Smooth muscle cell (in vitro differentiated cells): ENCODE measurements at regions not wholly inside any gene's neighbourhood (a gene's known extent, or its start where the extent isn't known, plus 50 kb on each side); places are given as distances from the start of the nearest gene placed in this dataset.
A peak's percentile ranks its signal among the peaks of the same experiment; 100 is the strongest.

Experiments
- DNase-seq: peaks from one replicate; lab custom pipeline; 2025; ENCODE audit not compliant: unreplicated experiment; lab: John Stamatoyannopoulos, UW
- H2AFZ ChIP-seq: fragments of 200-600 bp; sonication (generic); 2 replicates; pipeline ENCODE4 v1.6.0; 2016; ENCODE audit warnings: antibody characterized with exemption, low read depth, mild to moderate bottlenecking
- H3F3A ChIP-seq: fragments of 200-600 bp; sonication (generic); 2 replicates; pipeline ENCODE4 v1.6.0; 2017; ENCODE audit warnings: antibody characterized with exemption, low read depth
- H3K27ac ChIP-seq: fragments of 200-600 bp; sonication (generic); 2 replicates; pipeline ENCODE4 v1.5.1; 2016; ENCODE audit warnings: low read depth, mild to moderate bottlenecking
- H3K27me3 ChIP-seq: fragments of 200-600 bp; sonication (generic); 2 replicates; pipeline ENCODE4 v1.6.1; 2016; ENCODE audit warnings: low read depth, mild to moderate bottlenecking
- H3K36me3 ChIP-seq: fragments of 200-600 bp; sonication (generic); 2 replicates; pipeline ENCODE4 v1.5.1; 2016; ENCODE audit warnings: low read depth
- H3K4me1 ChIP-seq: fragments of 200-600 bp; sonication (generic); 2 replicates; pipeline ENCODE4 v1.5.1; 2016; ENCODE audit warnings: low read depth
- H3K4me2 ChIP-seq: fragments of 200-600 bp; sonication (generic); 2 replicates; pipeline ENCODE4 v1.6.0; 2016; ENCODE audit warnings: mild to moderate bottlenecking
- H3K4me3 ChIP-seq: fragments of 200-600 bp; sonication (generic); 2 replicates; pipeline ENCODE4 v1.5.1; 2016; ENCODE audit warnings: mild to moderate bottlenecking
- H3K79me2 ChIP-seq: fragments of 200-600 bp; sonication (generic); 2 replicates; pipeline ENCODE4 v1.6.0; 2016; ENCODE audit warnings: low read depth, mild to moderate bottlenecking
- H3K9ac ChIP-seq: fragments of 200-600 bp; sonication (generic); 2 replicates; pipeline ENCODE4 v1.6.0; 2016; ENCODE audit warnings: low read depth
- H3K9me3 ChIP-seq: fragments of 200-600 bp; sonication (generic); replicated peaks from 2 replicates; pipeline ENCODE4 v1.5.1; 2016; ENCODE audit warnings: low read depth
- H4K20me1 ChIP-seq: fragments of 200-600 bp; sonication (generic); 2 replicates; pipeline ENCODE4 v1.6.0; 2016; ENCODE audit warnings: low read depth
- WGBS: methylation state at CpG from one replicate; pipeline ENCODE4 v1.1.7; 2016; ENCODE audit warnings: low lambda C conversion rate; 5-methylcytosine and 5-hydroxymethylcytosine counted together
- TF ChIP-seq, protein P1 (sequence below): fragments of 200-600 bp; sonication (generic); IDR thresholded peaks from 2 replicates; pipeline ENCODE4 v1.5.1; 2017; ENCODE audit warnings: borderline replicate concordance, mild to moderate bottlenecking, antibody characterized with exemption; ENCODE audit not compliant: insufficient read depth, poor library complexity, severe bottlenecking

DNA sequence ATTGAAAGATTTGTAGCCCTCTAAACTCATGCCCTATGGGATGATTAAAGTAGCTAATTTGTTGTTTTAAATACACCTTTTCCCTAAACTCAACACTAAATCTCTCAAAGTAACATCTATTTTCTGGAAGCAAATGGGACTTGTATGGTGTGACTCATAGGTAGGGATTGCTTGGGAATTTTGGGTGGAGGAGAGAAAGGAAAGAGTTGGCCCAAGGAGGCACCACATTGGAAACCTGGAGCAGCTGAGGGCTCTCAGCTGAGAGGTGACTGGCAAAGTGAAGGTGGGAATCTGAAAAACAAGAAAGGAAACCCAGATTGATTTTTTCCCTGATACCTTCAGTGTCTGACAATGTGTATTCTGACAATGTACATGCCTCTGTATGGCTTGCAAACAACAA is 114.8 kb upstream of the PRICKLE1 start:
- no peak for DNase-seq
- no peaks in the 10 kb centered on the region for H3K27me3 ChIP-seq
- H2AFZ ChIP-seq = no peak overlapping the region
- no peak overlapping the region for H3K4me3 ChIP-seq
- no peaks in the 10 kb centered on the region for H3K4me1 ChIP-seq
- TF ChIP-seq, protein P1, sequence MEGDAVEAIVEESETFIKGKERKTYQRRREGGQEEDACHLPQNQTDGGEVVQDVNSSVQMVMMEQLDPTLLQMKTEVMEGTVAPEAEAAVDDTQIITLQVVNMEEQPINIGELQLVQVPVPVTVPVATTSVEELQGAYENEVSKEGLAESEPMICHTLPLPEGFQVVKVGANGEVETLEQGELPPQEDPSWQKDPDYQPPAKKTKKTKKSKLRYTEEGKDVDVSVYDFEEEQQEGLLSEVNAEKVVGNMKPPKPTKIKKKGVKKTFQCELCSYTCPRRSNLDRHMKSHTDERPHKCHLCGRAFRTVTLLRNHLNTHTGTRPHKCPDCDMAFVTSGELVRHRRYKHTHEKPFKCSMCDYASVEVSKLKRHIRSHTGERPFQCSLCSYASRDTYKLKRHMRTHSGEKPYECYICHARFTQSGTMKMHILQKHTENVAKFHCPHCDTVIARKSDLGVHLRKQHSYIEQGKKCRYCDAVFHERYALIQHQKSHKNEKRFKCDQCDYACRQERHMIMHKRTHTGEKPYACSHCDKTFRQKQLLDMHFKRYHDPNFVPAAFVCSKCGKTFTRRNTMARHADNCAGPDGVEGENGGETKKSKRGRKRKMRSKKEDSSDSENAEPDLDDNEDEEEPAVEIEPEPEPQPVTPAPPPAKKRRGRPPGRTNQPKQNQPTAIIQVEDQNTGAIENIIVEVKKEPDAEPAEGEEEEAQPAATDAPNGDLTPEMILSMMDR = no peak
- H3K79me2 ChIP-seq = no peaks in the 10 kb centered on the region
- no peak overlapping the region for H3K9ac ChIP-seq
- H3K9me3 ChIP-seq = no peaks in the 10 kb centered on the region
- H3F3A ChIP-seq = peaks cover 9% of the 10 kb centered on the region
- no peak overlapping the region for H3K27ac ChIP-seq
- H4K20me1 ChIP-seq = no peaks in the 10 kb centered on the region
- H3K36me3 ChIP-seq = no peaks in the 10 kb centered on the region
- H3K4me2 ChIP-seq = no peak overlapping the region

DNA sequence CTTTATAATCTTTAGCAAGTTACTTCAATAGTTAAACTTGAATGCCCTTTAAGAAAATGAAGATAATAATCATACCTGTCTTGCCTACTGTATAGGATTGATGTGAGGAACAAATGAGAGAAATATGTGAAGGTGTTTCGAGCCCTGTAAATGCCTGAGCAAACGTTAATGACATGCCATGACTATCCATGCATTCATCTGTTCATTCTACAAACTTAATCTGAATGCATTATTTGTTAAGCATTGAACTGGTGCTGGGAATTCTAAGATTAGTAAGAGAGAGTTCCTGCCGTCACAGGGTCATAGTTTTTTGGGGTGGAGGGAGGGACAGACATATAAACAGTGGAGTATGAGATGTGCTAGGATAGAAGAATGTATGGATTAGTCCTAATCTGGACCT is 111.5 kb upstream of the PRICKLE1 start:
- Histone ChIP-seq H3K9ac (no peak overlapping the region), H2AFZ (no peak overlapping the region), H4K20me1 (no peaks in the 10 kb centered on the region), H3K9me3 (no peaks in the 10 kb centered on the region), H3K4me3 (no peak overlapping the region), H3F3A (peaks cover 13% of the 10 kb centered on the region), H3K4me1 (no peaks in the 10 kb centered on the region), H3K36me3 (no peaks in the 10 kb centered on the region), H3K27me3 (no peaks in the 10 kb centered on the region), H3K79me2 (no peaks in the 10 kb centered on the region), H3K4me2 (no peak overlapping the region), H3K27ac (no peak overlapping the region)
- DNase-seq = no peak
- WGBS = 90% methylated on average over 3 of the region's 3 CpGs
- TF ChIP-seq, protein P1 = no peak

DNA sequence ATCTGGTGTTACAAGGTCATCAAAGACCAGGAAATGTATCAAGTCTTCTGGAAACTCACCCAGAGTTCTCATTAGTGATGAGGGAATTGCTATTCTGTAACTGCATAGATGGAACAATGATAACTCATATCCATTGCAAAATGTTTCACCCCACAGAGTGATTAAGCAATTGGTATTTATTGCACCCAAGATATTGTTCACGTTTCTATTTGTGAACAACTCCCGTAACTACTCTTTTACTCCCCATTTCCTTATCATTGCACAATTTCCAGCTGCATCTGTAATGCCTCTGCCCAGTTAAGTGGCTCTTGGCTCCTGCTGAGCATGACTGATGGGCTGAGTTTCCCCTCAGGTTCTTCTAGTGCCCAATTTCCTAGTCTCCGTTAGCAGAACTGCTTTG is 108.7 kb upstream of the PRICKLE1 start:
- Histone ChIP-seq H3K9ac (no peak overlapping the region), H3K27me3 (no peaks in the 10 kb centered on the region), H4K20me1 (no peaks in the 10 kb centered on the region), H3K27ac (no peak overlapping the region), H3K4me3 (no peak overlapping the region), H2AFZ (no peak overlapping the region), H3K9me3 (no peaks in the 10 kb centered on the region), H3K4me1 (peaks cover 4% of the 10 kb centered on the region), H3F3A (peaks cover 4% of the 10 kb centered on the region), H3K36me3 (no peaks in the 10 kb centered on the region), H3K79me2 (no peaks in the 10 kb centered on the region), H3K4me2 (no peak overlapping the region)
- 82% methylated on average over 3 of the region's 3 CpGs for WGBS
- TF ChIP-seq, protein P1 = no peak
- no peak for DNase-seq

DNA sequence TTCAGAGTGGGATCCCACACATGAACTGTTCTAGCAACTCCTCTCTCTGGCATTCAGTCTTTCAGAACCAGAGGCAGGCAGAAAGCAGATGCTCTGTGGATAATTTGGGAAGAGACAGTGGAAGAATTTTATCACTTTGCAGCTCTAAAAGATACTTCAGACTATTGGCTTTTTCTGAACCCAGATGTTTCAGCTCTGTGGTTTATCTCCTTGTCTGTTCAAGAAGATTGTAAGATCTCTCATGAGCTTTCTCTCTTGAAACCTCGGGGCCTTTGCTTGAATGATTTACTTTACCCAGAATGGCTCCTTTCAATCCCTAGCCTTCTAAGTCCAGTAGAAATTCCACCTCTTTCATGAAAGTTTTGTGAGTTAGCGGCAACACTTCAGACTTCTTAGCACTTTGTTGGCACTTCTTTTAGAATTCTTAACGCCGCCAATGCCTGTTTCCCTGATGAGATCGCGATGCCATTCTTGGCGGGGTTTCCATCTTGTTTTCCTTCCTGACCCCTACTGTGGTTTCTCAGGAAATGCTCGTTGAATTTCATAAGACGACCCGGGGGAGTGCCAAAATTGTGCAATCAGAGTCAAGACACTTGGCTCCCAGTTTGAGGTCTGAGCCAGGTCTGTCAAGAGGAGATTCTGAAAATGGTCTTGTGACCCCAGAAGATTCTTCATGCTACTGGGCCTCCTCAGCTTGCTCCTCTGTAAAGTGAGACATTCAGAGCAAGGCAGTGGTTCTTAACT is 107.0 kb upstream of the PRICKLE1 start:
- peak overlapping the region; percentile 65 for H2AFZ ChIP-seq

More for the DNA sequence above, 107.0 kb upstream of the PRICKLE1 start:
- no peaks in the 10 kb centered on the region for H3K79me2 ChIP-seq
- no peaks in the 10 kb centered on the region for H3K27me3 ChIP-seq
- no peak for DNase-seq
- no peaks in the 10 kb centered on the region for H3K9me3 ChIP-seq
- H3K9ac ChIP-seq = no peak overlapping the region
- H3F3A ChIP-seq = peaks cover 4% of the 10 kb centered on the region
- H3K4me2 ChIP-seq = no peak overlapping the region
- H3K4me1 ChIP-seq = peaks cover 8% of the 10 kb centered on the region
- H3K4me3 ChIP-seq = no peak overlapping the region
- WGBS = 70% methylated on average over 10 of the region's 10 CpGs
- no peaks in the 10 kb centered on the region for H4K20me1 ChIP-seq
- TF ChIP-seq, protein P1 = no peak
- no peaks in the 10 kb centered on the region for H3K36me3 ChIP-seq
- no peak overlapping the region for H3K27ac ChIP-seq
